ENCODE measurements at regions not wholly inside any gene's neighbourhood (a gene's known extent, or its start where the extent isn't known, plus 50 kb on each side); places are given as distances from the start of the nearest gene placed in this dataset.

DNA sequence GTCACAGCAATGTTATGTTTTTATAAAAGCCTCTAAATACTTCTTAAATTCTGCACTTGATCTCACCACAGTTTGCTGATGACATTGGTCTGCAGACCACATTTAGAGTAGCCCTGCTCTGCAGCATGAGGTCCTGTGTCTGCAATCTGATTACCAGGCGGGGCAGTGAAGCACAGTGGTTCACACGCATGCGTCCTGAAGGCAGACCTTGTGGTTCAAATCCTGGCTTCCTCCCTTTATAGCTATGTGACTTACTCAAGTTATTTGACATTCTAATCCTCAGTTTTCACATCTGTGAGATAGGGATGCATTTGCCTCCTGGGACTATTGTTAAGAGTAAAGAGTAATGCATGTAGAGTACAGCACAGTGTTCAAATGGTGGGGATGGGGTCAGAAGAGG, 50.3 kb downstream of the BMAL2 start:
- DNase-seq (ENCODE audit: low read depth in 3 of 3) = no peak

DNA sequence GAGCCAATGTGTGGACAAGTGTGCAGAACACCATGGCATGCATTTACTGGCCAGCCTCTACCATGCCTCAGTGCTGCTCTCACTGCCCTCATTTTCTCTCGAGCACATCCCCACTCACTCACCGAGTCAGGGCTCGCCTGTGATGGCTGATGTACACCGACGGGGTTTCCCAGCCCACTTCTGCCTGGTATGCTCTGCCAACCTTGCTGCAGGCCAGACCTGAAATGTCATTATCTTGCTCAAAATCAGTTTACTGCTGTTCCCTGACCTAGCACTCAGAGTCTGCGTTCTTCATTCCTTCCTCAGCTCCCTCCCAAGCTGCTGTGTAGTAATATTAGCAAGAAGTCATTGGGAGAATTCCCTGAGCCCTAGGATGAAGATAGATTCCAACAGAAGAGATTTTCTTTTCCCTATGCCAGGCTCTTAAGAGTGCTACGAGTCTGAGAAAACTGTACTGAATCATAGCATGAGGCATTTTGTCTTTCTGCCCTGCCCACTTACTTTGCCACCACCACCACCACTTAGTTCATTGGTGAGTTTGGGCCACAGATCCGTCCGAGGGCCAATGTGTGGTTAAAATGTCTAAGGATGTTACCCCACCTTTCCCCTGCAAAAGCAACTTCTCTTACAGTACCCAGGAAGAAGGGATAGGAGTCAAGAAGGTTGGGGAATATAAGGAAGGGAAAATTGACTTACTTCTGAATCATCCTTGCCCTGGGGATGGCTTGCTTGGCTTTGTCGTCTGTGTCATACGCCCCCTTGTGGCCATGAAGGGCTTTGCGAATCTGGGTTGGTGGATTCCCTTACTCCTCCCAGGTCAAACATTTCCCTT, 51.0 kb downstream of the BMAL2 start:
- peak; percentile 42 to 58 (median 51) for DNase-seq (ENCODE audit: low read depth in 3 of 3)

DNA sequence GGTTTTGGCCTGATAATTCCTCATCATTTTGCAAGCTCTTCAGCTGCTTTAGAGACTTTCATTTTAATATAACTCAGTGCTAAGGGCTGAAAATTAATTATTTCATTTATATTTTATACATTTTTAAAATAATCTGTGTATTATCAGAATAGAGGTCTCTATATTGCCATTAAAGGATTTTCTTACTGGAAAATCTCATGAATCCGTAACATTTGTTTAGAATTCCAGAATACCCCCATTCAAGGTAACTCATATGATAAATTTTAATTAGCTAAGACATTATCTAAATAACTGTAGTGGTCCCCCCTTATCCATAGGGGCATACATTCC, 51.6 kb downstream of the BMAL2 start:
- no peak for DNase-seq (ENCODE audit: low read depth in 3 of 3)

DNA sequence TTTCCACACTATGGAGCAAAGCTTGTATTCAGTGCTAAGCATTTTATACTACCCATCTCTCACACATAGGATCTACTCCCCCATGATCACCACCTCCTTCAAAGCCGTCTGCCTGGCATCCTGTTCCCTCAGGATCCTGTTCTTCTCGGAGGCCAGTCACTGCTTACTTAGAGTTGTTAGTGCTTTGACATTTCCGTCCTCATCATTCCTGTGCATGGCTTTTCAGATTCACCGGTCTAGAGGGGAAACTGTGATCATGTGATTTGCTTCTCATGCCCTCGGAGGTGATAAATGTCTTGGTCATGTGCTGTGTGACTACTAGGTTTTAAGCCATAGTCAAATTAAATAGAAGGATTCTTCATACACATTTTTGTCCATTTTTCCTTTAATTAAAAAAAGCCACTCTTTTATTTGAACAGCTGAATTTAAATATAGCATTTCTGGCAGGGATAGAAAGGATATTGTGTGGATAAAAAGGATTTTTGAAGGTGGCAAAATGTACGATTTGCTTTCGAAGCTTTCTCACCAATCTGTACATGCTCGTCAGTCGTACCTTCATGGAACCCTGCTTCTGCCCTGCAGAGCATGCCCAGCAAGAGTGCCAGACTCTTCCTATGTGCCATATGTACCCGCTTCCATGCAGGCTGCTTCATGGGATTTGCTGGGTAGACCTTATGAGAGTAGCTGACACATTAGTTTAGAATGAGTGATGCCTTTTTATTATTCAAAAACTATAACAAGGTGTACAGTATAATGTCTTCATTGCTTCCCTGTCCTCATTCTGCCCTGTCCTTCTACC, 53.3 kb downstream of the BMAL2 start:
- no peak for DNase-seq (ENCODE audit: low read depth in 3 of 3)

DNA sequence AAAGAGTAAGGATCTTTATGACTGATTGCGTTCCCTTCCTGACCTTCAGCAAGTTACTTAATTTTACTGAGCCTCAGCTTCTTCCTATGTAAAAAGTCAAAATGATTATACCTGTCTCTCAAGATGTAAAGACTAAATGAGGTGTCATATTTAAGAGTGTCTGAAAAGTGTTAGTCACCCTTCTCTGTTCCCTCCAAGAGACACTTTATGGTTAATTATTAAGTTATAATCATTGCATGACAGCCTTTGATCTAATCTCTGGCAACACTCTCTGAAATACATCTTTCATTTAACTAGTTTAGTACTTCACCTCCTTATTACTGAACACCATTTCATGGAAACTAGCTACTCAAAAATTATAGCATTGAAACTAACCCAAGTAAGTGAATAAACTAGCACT, 54.8 kb downstream of the BMAL2 start:
- DNase-seq (ENCODE audit: low read depth in 3 of 3) = no peak

DNA sequence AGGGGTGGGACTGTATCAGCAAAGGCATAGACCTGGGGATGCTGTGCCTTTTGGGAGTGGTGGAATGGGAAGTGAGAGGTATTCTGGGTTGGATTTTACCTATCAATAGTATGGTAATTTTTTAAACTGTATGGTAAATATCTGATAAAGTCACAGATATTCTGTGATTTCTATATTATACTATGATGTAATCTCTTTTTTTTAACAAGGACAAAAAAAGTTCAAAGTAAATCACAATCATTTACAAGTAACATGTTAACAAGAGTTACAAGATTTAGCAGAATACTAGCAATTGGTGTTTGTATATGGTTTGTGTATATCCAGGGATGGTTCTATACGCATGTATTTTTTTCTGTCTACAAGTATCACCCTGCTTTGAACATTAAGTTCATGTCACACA, 56.0 kb downstream of the BMAL2 start:
- DNase-seq (ENCODE audit: low read depth in 3 of 3) = no peak

DNA sequence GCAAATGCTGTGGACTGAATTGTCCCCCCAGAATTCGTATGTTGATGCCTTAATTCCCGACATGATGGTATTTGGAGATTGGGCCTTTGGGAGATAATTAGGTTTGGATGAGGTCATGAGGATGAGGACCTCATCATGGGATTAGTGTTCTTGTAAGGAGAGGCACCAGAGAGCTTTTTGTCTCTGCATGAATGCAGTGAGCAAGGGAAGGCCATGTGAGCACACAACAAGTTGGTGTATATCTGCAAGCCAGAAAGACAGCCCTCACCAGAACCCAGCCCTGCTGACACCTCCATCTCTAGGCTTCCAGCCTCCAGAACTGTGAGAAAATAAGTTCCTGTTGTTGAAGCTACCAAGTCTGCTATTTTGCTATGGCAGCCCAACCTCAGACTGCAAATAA, 51.9 kb upstream of the SMCO2 start:
- no peak for DNase-seq (ENCODE audit: low read depth in 3 of 3)

DNA sequence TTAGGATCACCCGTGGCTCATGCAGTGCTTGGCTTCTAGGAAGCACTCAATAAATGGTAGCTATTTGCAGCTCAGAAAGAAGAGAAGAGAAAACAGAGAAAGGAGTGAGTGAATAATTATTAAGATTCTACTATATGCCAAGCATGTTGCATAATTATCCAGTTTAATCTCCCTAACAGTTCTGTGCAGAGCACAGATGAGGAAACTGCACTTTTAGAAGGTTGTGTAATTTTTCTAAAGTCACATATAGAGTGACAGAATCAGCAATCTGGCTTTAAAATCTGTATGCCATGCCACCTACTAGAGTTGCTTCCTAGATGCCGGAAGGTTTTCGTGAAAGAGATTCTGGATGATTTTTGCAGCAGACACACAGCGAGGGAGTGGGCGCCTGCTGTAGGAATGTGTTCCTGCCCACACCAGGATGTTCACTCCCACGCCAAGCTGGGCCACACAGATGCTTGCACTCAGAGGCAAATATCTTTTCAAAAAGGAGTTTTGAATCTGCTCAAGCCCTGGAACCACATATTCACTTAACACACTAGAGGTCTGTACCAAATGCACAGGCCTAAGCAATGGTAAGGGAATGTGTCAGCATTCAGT, 50.2 kb upstream of the SMCO2 start:
- DNase-seq (ENCODE audit: low read depth in 3 of 3) = no peak
